Heart left ventricle (tissue), 16 donors: ENCODE measurements at regions not wholly inside any gene's neighbourhood (a gene's known extent, or its start where the extent isn't known, plus 50 kb on each side); places are given as distances from the start of the nearest gene placed in this dataset.
"Not testable (repeated sequence)": the region's sequence is repeated elsewhere in the genome, so short reads cannot be mapped to it uniquely, and the experiment has no call there.

Experiments
- ATAC-seq, 4 donors: fragments of 200-7000 bp; cut with Tn5 transposase; one replicate each; pipeline ENCODE4 v1.9.1; 2020 to 2022; ENCODE audit warnings: moderate library complexity in 4 of 4, mild to moderate bottlenecking in 3 of 4, moderate number of reproducible peaks in 1 of 4
- DNase-seq, 5 donors: peaks; one replicate each; pipeline ENCODE4 v3.0.0-alpha.2; 2020
- H3K27ac ChIP-seq, 12 donors: fragments of 200-600 bp; sonication (generic) in 4 of 12; one replicate each; pipeline versions ENCODE4 v1.5.0 to v1.8.0; 2016 to 2022; ENCODE audit warnings: mild to moderate bottlenecking in 2 of 12
- H3K27me3 ChIP-seq, 9 donors: fragments of 200-600 bp; sonication (generic) in 2 of 9; one replicate each; pipeline versions ENCODE4 v1.5.1 to v1.8.0; 2016 to 2022; ENCODE audit warnings: mild to moderate bottlenecking in 3 of 9
- H3K36me3 ChIP-seq, 9 donors: fragments of 200-600 bp; sonication (generic) in 2 of 9; one replicate each; pipeline versions ENCODE4 v1.5.0 to v1.8.0; 2018 to 2022; ENCODE audit warnings: mild to moderate bottlenecking in 2 of 9
- H3K4me1 ChIP-seq, 12 donors: fragments of 200-600 bp; sonication (generic) in 4 of 12; one replicate each; pipeline versions ENCODE4 v1.5.0 to v1.8.0; 2016 to 2022; ENCODE audit warnings: mild to moderate bottlenecking in 3 of 12
- H3K4me3 ChIP-seq, 12 donors: fragments of 200-600 bp; sonication (generic) in 4 of 12; one replicate each; pipeline versions ENCODE4 v1.5.0 to v1.8.0; 2017 to 2022; ENCODE audit warnings: mild to moderate bottlenecking in 9 of 12, moderate library complexity in 4 of 12
- H3K9me3 ChIP-seq, 12 donors: fragments of 200-600 bp; sonication (generic) in 4 of 12; one replicate each; pipeline versions ENCODE4 v1.5.0 to v1.8.0; 2016 to 2022; ENCODE audit warnings: mild to moderate bottlenecking in 1 of 12
- POLR2A ChIP-seq, 2 donors: fragments of 450-650 bp; IDR thresholded peaks; one replicate each; pipeline ENCODE4 v1.6.1; 2017; ENCODE audit warnings: antibody characterized with exemption in 2 of 2, mild to moderate bottlenecking in 2 of 2, moderate library complexity in 2 of 2
- WGBS, 4 donors: extraction: QIAGEN DNeasy Blood & Tissue Kit in 2 of 4; methylation state at CpG; one replicate each; pipeline versions ENCODE4 v1.1.5 to v1.1.7; 2013 to 2018; 5-methylcytosine and 5-hydroxymethylcytosine counted together
- intact Hi-C, 10 donors: fragments of 100-400 bp; cut with DNase I; formaldehyde crosslinking; loops; one replicate each; pipeline versions ENCODE4 v1.11.1 to v1.14.2; 2022
- TF ChIP-seq, protein P1 (sequence below), 12 donors: fragments of 200-600 bp; sonication (generic) in 4 of 12; IDR thresholded peaks; one replicate each; pipeline versions ENCODE4 v1.5.0 to v1.8.0; 2018 to 2022; ENCODE audit warnings: antibody characterized with exemption in 12 of 12, mild to moderate bottlenecking in 5 of 12
- donor health status: ischemic (EF 13 %, LVEDD 7.1; RV severe dilation, severe dysfunction).
- donor health status: healthy with polysubstance abuse.
- donor health status: DM: no; HTN: yes; CAD: no.
- donor health status: DM: no; HTN: no; CAD: no.
- donor health status: ischemic (EF 25% LVEDD 6.9; RV normal size, moderate dysfunction).
- donor health status: ischemic (EF 25% LVEDD 5.7; RV mildly dilated, moderate dysfunction).
- donor health status: healthy.
- donor health status: DM: yes; HTN: yes; CAD: no.
- donor health status: ischemic (EF 35%, LVEDD 5.7; RV mildly dilated, moderate dysfunction).
- donor health status: nonischemic (EF 11% LVEDD 7.7; RV severe dilation, severe dysfunction).
- donor health status: DM: yes; HTN: yes; CAD: no.
- donor health status: PGD.
- donor health status: ischemic (EF 29% LVEDD 5.4; RV normal size, mild dysfunction).
- donor health status: nonischemic (EF 23%, LVEDD 6.1; RV moderate dilation, normal function).

DNA sequence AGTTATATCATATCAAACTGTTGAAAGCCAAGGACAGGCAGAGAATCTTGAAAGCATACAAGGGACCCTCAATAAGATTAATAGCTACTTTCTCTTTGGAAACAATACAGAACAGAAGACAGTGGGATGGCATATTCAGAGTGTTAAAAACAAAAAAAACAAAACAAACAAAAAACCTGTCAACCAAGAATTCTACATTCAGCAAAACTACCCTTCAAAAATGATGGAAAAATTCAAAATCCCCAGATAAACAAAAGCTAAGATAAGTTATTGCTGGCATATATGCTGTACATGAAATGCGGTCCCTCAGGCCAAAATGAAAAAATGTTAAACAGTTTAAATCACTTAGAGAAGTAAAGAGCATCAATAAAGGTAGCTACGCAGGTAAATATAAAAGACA is 425.1 kb downstream of the ACTL7B start:
- Histone ChIP-seq H3K36me3 (no peaks in the 10 kb centered on the region), H3K4me3 (no peak overlapping the region), H3K4me1 (no peaks in the 10 kb centered on the region), H3K27me3 (no peaks in the 10 kb centered on the region), H3K27ac (no peak overlapping the region), H3K9me3 (peaks cover 0 to 33% (median 19%) of the 10 kb centered on the region in 12 donors)
- no peak for ATAC-seq
- intact Hi-C loops, result loop anchor here in 3 of 10 donors (5.0 to 10.0 kb wide), 2 partner anchors 963 to 966 kb away; no protein-coding TSS in a partner anchor
- WGBS, 4 donors, result 95 to 97% (median 97%) methylated on average over 2 of the region's 2 CpGs
- DNase-seq, result no peak
- TF ChIP-seq POLR2A (IDR thresholded peaks at IDR 0.05), result no peak
- TF ChIP-seq, protein P1, sequence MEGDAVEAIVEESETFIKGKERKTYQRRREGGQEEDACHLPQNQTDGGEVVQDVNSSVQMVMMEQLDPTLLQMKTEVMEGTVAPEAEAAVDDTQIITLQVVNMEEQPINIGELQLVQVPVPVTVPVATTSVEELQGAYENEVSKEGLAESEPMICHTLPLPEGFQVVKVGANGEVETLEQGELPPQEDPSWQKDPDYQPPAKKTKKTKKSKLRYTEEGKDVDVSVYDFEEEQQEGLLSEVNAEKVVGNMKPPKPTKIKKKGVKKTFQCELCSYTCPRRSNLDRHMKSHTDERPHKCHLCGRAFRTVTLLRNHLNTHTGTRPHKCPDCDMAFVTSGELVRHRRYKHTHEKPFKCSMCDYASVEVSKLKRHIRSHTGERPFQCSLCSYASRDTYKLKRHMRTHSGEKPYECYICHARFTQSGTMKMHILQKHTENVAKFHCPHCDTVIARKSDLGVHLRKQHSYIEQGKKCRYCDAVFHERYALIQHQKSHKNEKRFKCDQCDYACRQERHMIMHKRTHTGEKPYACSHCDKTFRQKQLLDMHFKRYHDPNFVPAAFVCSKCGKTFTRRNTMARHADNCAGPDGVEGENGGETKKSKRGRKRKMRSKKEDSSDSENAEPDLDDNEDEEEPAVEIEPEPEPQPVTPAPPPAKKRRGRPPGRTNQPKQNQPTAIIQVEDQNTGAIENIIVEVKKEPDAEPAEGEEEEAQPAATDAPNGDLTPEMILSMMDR (IDR thresholded peaks at IDR 0.05), result no peak

DNA sequence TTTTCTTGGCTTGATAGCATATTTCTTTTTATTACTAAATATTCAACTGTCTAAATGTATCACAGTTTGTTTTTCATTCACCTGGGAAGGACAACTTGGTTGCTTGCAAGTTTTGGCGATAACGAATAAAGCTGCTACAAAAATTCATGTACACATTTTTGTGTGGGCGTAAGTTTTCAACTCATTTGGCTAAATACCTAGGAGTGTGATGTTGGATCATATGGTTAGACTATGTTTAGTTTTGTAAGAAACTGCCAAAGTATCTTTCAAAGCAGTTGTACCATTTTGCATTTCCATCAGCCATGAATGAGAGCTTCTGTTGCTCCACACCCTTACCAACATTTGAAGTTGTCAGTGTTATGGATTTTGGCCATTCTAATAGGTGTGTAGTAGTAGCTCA is 428.0 kb downstream of the ACTL7B start:
- ATAC-seq, result no peak
- WGBS, 4 donors, result 94 to 97% (median 96%) methylated on average over 3 of the region's 3 CpGs

DNA sequence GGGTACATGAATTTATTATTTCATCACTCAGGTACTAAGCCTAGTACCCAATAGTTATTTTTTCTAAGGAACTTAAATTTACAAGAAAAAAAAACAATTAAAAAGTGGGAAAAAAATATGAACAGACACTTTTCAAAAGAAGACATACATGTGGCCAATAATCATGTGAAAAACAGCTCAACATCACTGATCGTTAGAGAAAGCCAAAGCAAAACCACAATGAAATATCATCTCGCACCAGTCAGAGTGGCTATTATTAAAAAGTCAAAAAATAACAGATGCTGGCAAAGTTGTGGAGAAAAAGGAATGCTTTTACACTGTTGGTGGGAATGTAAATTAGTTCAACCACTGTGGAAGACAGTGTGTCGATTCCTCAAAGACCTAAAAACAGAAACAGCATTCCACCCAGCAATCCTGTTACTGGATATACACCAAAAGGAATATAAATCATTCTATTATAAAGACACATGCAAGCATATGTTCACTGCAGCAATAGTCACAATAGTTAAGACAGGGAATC is 429.3 kb downstream of the ACTL7B start:
- H3K27me3 ChIP-seq, H3K27ac ChIP-seq, intact Hi-C loops, H3K4me1 ChIP-seq, ATAC-seq, DNase-seq, H3K4me3 ChIP-seq, H3K36me3 ChIP-seq: not testable (repeated sequence)
- peaks cover 0 to 28% (median 14%) of the 10 kb centered on the region in 12 donors for H3K9me3 ChIP-seq
- 87 to 94% (median 91%) methylated on average over 3 of the region's 3 CpGs for WGBS, 4 donors

More for the DNA sequence above, 428.0 kb downstream of the ACTL7B start:
- DNase-seq, result no peak
- no peak overlapping the region for H3K27ac ChIP-seq
- intact Hi-C loops, result no loop called here
- TF ChIP-seq POLR2A (IDR thresholded peaks at IDR 0.05), result no peak
- TF ChIP-seq, protein P1 (IDR thresholded peaks at IDR 0.05), result no peak
- H3K4me3 ChIP-seq, result no peak overlapping the region
- H3K27me3 ChIP-seq, result no peaks in the 10 kb centered on the region
- no peaks in the 10 kb centered on the region for H3K4me1 ChIP-seq
- no peaks in the 10 kb centered on the region for H3K36me3 ChIP-seq
- peaks cover 0 to 33% (median 19%) of the 10 kb centered on the region in 12 donors for H3K9me3 ChIP-seq

DNA sequence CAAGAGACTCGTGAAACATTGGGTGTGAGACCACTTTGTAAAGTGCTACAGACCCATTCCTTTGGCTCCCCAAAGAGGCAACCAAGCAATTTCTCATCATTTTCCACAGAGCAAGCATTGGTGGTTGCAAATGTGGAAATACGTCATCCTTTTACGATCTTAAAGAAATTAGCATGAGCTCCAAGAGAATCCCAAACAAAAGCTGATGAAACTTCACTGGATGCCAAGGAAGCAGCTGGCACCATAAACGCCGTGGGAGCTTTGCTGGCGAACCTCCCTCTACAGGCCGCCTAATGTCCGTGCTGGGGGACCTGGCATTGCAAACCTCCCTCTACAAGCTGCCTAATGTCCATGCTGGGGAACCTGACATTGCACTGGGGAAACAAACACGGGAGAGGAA is 432.4 kb downstream of the ACTL7B start:
- WGBS, 4 donors, result 83 to 91% (median 87%) methylated on average over 9 of the region's 9 CpGs
- no peaks in the 10 kb centered on the region for H3K4me1 ChIP-seq
- no peak overlapping the region for H3K27ac ChIP-seq
- intact Hi-C loops, result no loop called here
- ATAC-seq (no peak), DNase-seq (no peak)
- no peaks in the 10 kb centered on the region for H3K36me3 ChIP-seq
- no peak for TF ChIP-seq POLR2A (IDR thresholded peaks at IDR 0.05)
- TF ChIP-seq, protein P1 (IDR thresholded peaks at IDR 0.05), result no peak
- H3K27me3 ChIP-seq, result no peaks in the 10 kb centered on the region
- peaks cover 0 to 7% (median 0%) of the 10 kb centered on the region in 12 donors for H3K9me3 ChIP-seq
- H3K4me3 ChIP-seq, result no peak overlapping the region

DNA sequence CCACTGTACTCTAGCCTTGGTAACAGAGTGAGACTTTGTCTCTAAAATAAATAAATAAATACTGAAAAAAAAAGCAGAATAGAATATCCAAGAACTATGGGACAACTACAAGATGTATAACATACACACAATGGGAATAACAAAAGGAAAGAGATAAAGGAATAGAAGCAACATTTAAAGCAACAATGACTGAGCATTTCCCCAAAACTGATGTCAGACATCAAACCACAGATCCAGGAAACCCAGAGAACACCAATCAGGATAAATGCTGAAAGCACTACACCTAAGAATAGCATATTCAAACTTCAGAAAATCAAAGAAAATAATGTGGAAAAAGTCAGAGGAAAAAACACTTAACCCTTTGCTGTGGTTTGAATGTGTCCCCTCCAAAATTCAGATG is 436.4 kb downstream of the ACTL7B start:
- intact Hi-C loops, result no loop called here
- H3K4me3 ChIP-seq, result no peak overlapping the region

More for the DNA sequence above, 436.4 kb downstream of the ACTL7B start:
- no peaks in the 10 kb centered on the region for H3K36me3 ChIP-seq
- no peaks in the 10 kb centered on the region for H3K4me1 ChIP-seq
- no peaks in the 10 kb centered on the region for H3K27me3 ChIP-seq
- peaks cover 0 to 7% (median 0%) of the 10 kb centered on the region in 12 donors for H3K9me3 ChIP-seq
- H3K27ac ChIP-seq, result no peak overlapping the region
- no peak for ATAC-seq
- DNase-seq, result no peak
- TF ChIP-seq, protein P1 (IDR thresholded peaks at IDR 0.05), result no peak
- no peak for TF ChIP-seq POLR2A (IDR thresholded peaks at IDR 0.05)
